ENCODE measurements at regions not wholly inside any gene's neighbourhood (a gene's known extent, or its start where the extent isn't known, plus 50 kb on each side); places are given as distances from the start of the nearest gene placed in this dataset.
A peak's percentile ranks its signal among the peaks of the same experiment; 100 is the strongest.

- Histone ChIP-seq H3K27me3 (ENCODE audit: control insufficient read depth, insufficient read depth, low read length) (no peaks in the 10 kb centered on the region), H3K9me3 (ENCODE audit: control insufficient read depth, insufficient read depth, low read length) (no peaks in the 10 kb centered on the region), H3K4me3 (ENCODE audit: low read depth, low read length) (no peak overlapping the region), H3K27ac (ENCODE audit: low read depth, low read length) (peak overlapping the region; percentile 21)
- no peak for DNase-seq (ENCODE audit: low read depth, low spot score)
- CTCF ChIA-PET, result no interaction called here
- TF ChIP-seq, protein P1, sequence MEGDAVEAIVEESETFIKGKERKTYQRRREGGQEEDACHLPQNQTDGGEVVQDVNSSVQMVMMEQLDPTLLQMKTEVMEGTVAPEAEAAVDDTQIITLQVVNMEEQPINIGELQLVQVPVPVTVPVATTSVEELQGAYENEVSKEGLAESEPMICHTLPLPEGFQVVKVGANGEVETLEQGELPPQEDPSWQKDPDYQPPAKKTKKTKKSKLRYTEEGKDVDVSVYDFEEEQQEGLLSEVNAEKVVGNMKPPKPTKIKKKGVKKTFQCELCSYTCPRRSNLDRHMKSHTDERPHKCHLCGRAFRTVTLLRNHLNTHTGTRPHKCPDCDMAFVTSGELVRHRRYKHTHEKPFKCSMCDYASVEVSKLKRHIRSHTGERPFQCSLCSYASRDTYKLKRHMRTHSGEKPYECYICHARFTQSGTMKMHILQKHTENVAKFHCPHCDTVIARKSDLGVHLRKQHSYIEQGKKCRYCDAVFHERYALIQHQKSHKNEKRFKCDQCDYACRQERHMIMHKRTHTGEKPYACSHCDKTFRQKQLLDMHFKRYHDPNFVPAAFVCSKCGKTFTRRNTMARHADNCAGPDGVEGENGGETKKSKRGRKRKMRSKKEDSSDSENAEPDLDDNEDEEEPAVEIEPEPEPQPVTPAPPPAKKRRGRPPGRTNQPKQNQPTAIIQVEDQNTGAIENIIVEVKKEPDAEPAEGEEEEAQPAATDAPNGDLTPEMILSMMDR (IDR thresholded peaks at IDR 0.05; ENCODE audit: low read depth, low read length), result no peak
- POLR2A ChIA-PET, result no interaction called here
Measured at GRCh38 chr12:58567189-58567588, 353.1 kb downstream of the LRIG3 start.

DNA sequence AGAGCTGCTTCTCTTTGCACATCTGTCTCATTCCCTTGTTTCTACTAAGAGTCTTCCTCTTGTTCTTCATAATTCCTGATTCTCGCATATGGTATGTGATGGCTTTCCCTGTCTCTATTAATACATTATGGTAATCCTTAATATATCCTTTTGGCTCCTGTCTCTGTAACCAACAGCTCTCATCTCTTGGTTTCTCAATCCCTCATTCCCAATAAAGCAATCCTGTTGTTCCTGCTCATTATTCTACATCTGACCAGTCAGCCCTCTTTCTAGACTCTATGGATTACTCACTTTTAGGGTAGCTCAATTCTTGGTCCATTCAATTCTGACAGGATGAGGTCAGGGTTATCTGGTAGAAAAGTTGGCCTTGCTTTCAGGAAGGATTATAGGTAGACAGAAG, 349.9 kb downstream of the LRIG3 start:
- POLR2A ChIA-PET, result no interaction called here
- Histone ChIP-seq H3K27ac (ENCODE audit: low read depth, low read length) (no peak overlapping the region), H3K27me3 (ENCODE audit: control insufficient read depth, insufficient read depth, low read length) (no peaks in the 10 kb centered on the region), H3K4me3 (ENCODE audit: low read depth, low read length) (no peak overlapping the region), H3K9me3 (ENCODE audit: control insufficient read depth, insufficient read depth, low read length) (no peaks in the 10 kb centered on the region)
- TF ChIP-seq, protein P1 (IDR thresholded peaks at IDR 0.05; ENCODE audit: low read depth, low read length), result no peak
- no peak for DNase-seq (ENCODE audit: low read depth, low spot score)
- CTCF ChIA-PET, result interaction anchor here (0.6 kb wide), 1 partner anchor 60 kb away, joined by 3 read pairs; no protein-coding TSS in a partner anchor

DNA sequence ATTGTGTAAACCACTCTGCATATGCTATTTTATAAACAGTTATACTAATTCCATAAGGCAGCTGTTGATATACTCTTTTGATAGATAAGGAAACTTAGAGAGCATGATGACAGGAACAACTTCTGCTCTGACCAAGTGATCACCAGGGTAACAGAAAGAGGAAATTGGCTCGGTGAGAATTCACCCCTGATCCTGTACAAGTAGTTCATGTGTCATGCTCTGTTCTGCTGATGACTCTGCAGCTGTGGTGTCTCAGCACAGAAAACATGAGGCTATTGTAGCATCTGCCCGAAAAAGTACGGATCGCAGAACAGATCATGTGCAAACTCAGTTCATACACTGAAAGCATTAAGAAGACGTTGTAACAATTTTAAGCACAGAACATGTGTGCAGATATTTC, 345.0 kb downstream of the LRIG3 start:
- Histone ChIP-seq H3K9me3 (ENCODE audit: control insufficient read depth, insufficient read depth, low read length) (no peaks in the 10 kb centered on the region), H3K27ac (ENCODE audit: low read depth, low read length) (no peak overlapping the region), H3K27me3 (ENCODE audit: control insufficient read depth, insufficient read depth, low read length) (no peaks in the 10 kb centered on the region), H3K4me3 (ENCODE audit: low read depth, low read length) (no peak overlapping the region)
- TF ChIP-seq, protein P1 (IDR thresholded peaks at IDR 0.05; ENCODE audit: low read depth, low read length), result no peak
- peak; percentile 77 for DNase-seq (ENCODE audit: low read depth, low spot score)
- POLR2A ChIA-PET, result no interaction called here
- CTCF ChIA-PET, result interaction anchor here (0.7 kb wide), 2 partner anchors 34 to 510 kb away, joined by 3 read pairs; no protein-coding TSS in a partner anchor

- no peak for DNase-seq (ENCODE audit: low read depth, low spot score)
- CTCF ChIA-PET, result no interaction called here
- H3K4me3 ChIP-seq (ENCODE audit: low read depth, low read length), result no peak overlapping the region
- H3K27ac ChIP-seq (ENCODE audit: low read depth, low read length), result no peak overlapping the region
- POLR2A ChIA-PET, result no interaction called here
- no peaks in the 10 kb centered on the region for H3K27me3 ChIP-seq (ENCODE audit: control insufficient read depth, insufficient read depth, low read length)
- no peaks in the 10 kb centered on the region for H3K9me3 ChIP-seq (ENCODE audit: control insufficient read depth, insufficient read depth, low read length)
- TF ChIP-seq, protein P1 (IDR thresholded peaks at IDR 0.05; ENCODE audit: low read depth, low read length), result no peak
Measured at GRCh38 chr12:58576081-58576480, 344.2 kb downstream of the LRIG3 start.

DNA sequence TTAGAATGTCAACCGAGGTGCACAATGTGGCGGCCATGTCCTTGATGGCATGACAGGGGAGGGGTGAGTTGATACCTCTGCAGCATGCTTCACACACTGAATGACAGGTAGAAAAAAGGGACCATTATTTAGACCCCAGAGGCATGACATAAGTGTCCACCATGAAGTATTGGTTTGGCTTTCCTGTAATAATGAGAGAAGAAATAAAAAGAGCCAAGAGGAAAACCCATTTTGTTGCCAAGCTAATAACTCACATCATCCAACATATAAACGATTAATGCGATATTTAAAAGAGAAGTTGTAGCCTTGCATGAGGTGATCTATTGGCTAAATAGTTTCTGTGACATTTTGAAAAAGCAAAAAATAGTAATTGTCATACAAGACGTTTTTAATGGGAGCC, 343.4 kb downstream of the LRIG3 start:
- TF ChIP-seq, protein P1 (IDR thresholded peaks at IDR 0.05; ENCODE audit: low read depth, low read length), result no peak
- no peak overlapping the region for H3K4me3 ChIP-seq (ENCODE audit: low read depth, low read length)
- H3K27ac ChIP-seq (ENCODE audit: low read depth, low read length), result no peak overlapping the region
- DNase-seq (ENCODE audit: low read depth, low spot score), result no peak
- POLR2A ChIA-PET, result no interaction called here
- no peaks in the 10 kb centered on the region for H3K27me3 ChIP-seq (ENCODE audit: control insufficient read depth, insufficient read depth, low read length)
- no peaks in the 10 kb centered on the region for H3K9me3 ChIP-seq (ENCODE audit: control insufficient read depth, insufficient read depth, low read length)
- CTCF ChIA-PET, result no interaction called here
